ENCODE measurements at regions not wholly inside any gene's neighbourhood (a gene's known extent, or its start where the extent isn't known, plus 50 kb on each side); places are given as distances from the start of the nearest gene placed in this dataset.

DNA sequence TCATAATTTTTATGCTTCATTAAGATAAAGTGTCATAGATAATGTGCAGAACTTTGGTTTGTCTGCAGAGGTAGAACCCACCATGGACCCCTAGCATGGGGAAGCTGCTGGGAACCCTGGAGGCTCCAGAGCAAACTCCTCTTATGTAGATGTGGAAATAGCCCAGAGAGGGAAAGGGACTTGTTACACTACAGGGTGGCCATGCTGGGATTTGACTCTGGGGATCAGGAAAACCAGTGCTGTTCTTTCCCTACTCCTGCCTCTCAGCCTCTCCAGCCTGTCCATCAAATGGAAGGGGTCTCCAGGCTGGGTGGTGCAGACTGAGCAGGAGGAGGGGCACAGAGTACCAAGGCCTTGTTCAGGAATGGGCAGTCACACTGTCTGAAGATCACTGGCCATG, 54.2 kb downstream of the MSX1 start:
- ChIA-PET POLR2A (no interaction called here), CTCF (no interaction called here)
- no peak for TF ChIP-seq CTCF (IDR thresholded peaks at IDR 0.05; ENCODE audit: control extremely low read depth, extremely low read depth, low read depth, missing control alignments)
- DNase-seq (ENCODE audit: extremely low spot score), result no peak

- no peak for DNase-seq (ENCODE audit: extremely low spot score)
- ChIA-PET POLR2A (no interaction called here), CTCF (no interaction called here)
- no peak for TF ChIP-seq CTCF (IDR thresholded peaks at IDR 0.05; ENCODE audit: control extremely low read depth, extremely low read depth, low read depth, missing control alignments)
Measured at GRCh38 chr4:4914059-4914820, 54.8 kb downstream of the MSX1 start.

DNA sequence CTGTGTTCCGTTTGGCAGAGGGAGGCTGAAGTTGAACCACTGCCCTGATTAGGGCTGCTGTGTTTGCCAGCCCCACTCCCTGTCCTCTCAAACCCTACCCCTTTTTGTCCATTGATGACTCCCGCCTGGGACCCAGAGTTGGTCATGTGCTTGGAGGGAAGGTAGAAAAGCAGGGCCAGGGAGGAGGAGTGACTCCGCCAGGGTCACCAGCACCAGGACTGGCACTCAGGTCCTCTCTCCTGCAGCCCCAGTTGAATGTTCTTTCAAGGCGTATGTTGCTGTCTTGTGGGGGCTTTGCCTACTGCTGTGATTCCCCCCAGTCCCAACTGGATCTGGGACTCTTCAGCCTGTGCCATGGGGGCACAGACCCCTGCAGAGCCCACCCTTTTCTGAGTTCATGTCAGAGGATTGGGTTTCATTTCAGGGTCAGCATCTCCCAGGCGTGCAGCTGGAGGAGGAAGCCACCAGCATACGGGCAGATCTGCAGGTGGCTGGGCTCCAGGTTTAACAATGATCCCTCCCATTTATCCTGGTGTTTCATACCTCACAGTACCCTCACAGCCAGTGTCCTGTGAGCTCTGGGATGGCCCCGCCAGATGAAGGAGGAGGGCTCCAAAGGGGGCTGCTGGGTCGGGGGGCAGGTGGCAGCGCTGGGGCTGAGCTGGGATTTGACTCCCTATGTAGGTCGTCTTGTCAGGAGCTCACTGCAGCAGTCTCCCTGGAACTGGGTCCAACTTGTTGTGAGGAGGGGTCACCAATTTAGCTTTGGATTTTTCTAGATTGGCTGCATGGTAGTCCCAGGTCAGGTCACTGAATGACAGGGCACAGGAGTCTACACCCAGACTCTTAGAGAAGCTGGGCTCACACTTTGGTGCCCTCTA, 55.7 kb downstream of the MSX1 start:
- TF ChIP-seq CTCF (IDR thresholded peaks at IDR 0.05; ENCODE audit: control extremely low read depth, extremely low read depth, low read depth, missing control alignments), result no peak
- DNase-seq (ENCODE audit: extremely low spot score), result no peak
- CTCF ChIA-PET, result interaction anchor here (1.1 kb wide), 1 partner anchor 20 kb away, joined by 3 read pairs; no protein-coding TSS in a partner anchor
- POLR2A ChIA-PET, result no interaction called here

DNA sequence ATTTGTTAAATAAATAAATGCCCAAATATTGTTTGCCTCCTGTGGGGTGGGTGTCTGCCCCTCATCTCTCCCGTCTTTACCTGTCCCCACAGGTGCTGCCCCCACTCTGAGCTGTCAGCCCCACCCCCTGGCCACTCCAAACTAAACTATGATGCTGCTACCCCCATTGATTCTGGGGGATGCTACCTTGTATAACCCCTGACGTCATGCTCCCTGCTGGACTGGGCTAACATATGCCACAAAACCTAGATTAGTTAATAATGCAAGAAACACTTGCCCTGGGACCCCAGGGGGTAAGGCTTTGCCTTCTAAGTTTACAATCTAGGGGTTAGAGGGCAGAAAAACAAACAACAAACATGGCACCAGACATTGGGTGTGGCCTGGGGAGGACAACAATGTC, 58.6 kb downstream of the MSX1 start:
- no peak for DNase-seq (ENCODE audit: extremely low spot score)
- ChIA-PET CTCF (no interaction called here), POLR2A (no interaction called here)
- no peak for TF ChIP-seq CTCF (IDR thresholded peaks at IDR 0.05; ENCODE audit: control extremely low read depth, extremely low read depth, low read depth, missing control alignments)

GRCh38 chr4:4919927-4920326, 60.5 kb downstream of the MSX1 start:
- no peak for TF ChIP-seq CTCF (IDR thresholded peaks at IDR 0.05; ENCODE audit: control extremely low read depth, extremely low read depth, low read depth, missing control alignments)
- POLR2A ChIA-PET, result no interaction called here
- no peak for DNase-seq (ENCODE audit: extremely low spot score)
- CTCF ChIA-PET, result interaction anchor here (1.0 to 1.3 kb wide), 2 partner anchors 8 to 12 kb away, joined by 3 read pairs; no protein-coding TSS in a partner anchor

DNA sequence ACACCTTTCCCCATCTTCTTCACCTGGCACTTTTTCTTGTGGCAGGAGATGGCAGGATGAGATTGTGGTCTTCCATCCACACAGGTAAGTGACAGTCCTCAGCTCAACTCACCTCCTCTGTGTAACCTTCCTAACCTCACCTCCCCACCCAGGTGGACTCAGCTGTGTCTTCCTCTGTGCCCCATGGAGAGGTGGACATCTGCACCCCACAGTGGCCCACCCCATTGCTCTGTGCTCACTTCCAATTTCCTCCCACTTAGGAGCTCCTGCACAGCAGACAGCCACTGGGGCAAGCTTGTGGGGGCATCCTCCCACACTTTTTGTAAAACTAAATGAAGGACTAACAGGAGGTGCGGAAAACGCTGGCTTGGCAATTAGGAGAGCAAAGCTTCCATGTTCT, 61.6 kb downstream of the MSX1 start:
- DNase-seq (ENCODE audit: extremely low spot score), result no peak
- ChIA-PET POLR2A (no interaction called here), CTCF (interaction anchor here (1.0 to 1.3 kb wide), 2 partner anchors 9 to 13 kb away, joined by 3 read pairs; no protein-coding TSS in a partner anchor)
- TF ChIP-seq CTCF (IDR thresholded peaks at IDR 0.05; ENCODE audit: control extremely low read depth, extremely low read depth, low read depth, missing control alignments), result no peak

All from GM10248 (cell line).